Panc1 (cell line): ENCODE measurements at regions not wholly inside any gene's neighbourhood (a gene's known extent, or its start where the extent isn't known, plus 50 kb on each side); places are given as distances from the start of the nearest gene placed in this dataset.

ENCODE experiments used
- ATAC-seq: fragments of 200-7000 bp; cut with Tn5 transposase; 2 replicates; pipeline ENCODE4 v1.9.1; 2020; ENCODE audit warnings: mild to moderate bottlenecking, moderate library complexity
- BruUV-seq: library from RNA; stranded (reverse); fragments of 400-500 nt; replicated peaks from 2 replicates; lab custom pipeline; 2021; lab: Mats Ljungman, UMichigan
- CTCF ChIA-PET: fragments of 300-600 bp; sonication (Branson Sonifier 250); formaldehyde crosslinking; loops from one replicate; lab custom pipeline; 2022; ENCODE audit warnings: antibody characterized with exemption; lab: Charles Lee
- POLR2A ChIA-PET: fragments of 300-600 bp; sonication (Branson Sonifier 250); formaldehyde crosslinking; loops from one replicate; lab custom pipeline; 2022; ENCODE audit warnings: antibody characterized with exemption; lab: Charles Lee
- DNase-seq: peaks from one replicate; pipeline ENCODE4 v3.0.0-alpha.2; 2010; ENCODE audit warnings: low read depth, low spot score
- H3K27ac ChIP-seq: 2 replicates; pipeline ENCODE4 v1.5.1; 2011; ENCODE audit warnings: mild to moderate bottlenecking, low read length, inconsistent platforms
- H3K27me3 ChIP-seq: fragments of 200-500 bp; sonication (Bioruptor generic); 2 replicates; pipeline ENCODE4 v1.6.0; 2014; ENCODE audit warnings: low read length, inconsistent platforms; ENCODE audit not compliant: control insufficient read depth, insufficient read depth
- H3K36me3 ChIP-seq: fragments of 200-500 bp; sonication (Bioruptor generic); 2 replicates; pipeline ENCODE4 v1.5.1; 2014; ENCODE audit warnings: inconsistent platforms, mild to moderate bottlenecking, low read length, moderate library complexity; ENCODE audit not compliant: control insufficient read depth, insufficient read depth
- H3K4me1 ChIP-seq: 2 replicates; pipeline ENCODE4 v1.5.1; 2011; ENCODE audit warnings: inconsistent platforms, mild to moderate bottlenecking, low read length, moderate library complexity; ENCODE audit not compliant: control insufficient read depth, insufficient read depth
- H3K4me3 ChIP-seq, 2 experiments: 2 replicates each; pipeline ENCODE4 v1.5.1; 2011 to 2012; ENCODE audit warnings: low read depth in 2 of 2, low read length in 2 of 2, mild to moderate bottlenecking in 2 of 2, inconsistent platforms in 1 of 2, moderate library complexity in 1 of 2
- H3K9me3 ChIP-seq: fragments of 200-500 bp; sonication (Bioruptor generic); 2 replicates; pipeline ENCODE4 v1.5.1; 2014; ENCODE audit warnings: low read depth, mild to moderate bottlenecking, inconsistent platforms, low read length, moderate library complexity; ENCODE audit not compliant: control insufficient read depth, insufficient read depth
- CTCF ChIP-seq: fragments of 450-650 bp; IDR thresholded peaks from 2 replicates; pipeline ENCODE4 v1.5.1; 2017; ENCODE audit warnings: mild to moderate bottlenecking
- POLR2AphosphoS5 ChIP-seq: IDR thresholded peaks from 2 replicates; pipeline ENCODE4 v1.6.1; 2012; ENCODE audit warnings: mild to moderate bottlenecking, low read depth, low read length, moderate library complexity
- SIN3A ChIP-seq: IDR thresholded peaks from 2 replicates; pipeline ENCODE4 v1.6.1; 2012; ENCODE audit warnings: low read depth, mild to moderate bottlenecking, low read length, moderate library complexity, borderline replicate concordance; ENCODE audit not compliant: insufficient read depth
- TCF7L2 ChIP-seq: IDR thresholded peaks from 2 replicates; pipeline ENCODE4 v1.6.1; 2011; ENCODE audit warnings: mild to moderate bottlenecking, low read depth, low read length, inconsistent platforms
- in situ Hi-C: cut with HindIII; loops from 2 replicates; pipeline ENCODE4 v1.10.0; 2016; ENCODE audit warnings: low sequenced_read_pairs, low pct_unique_long_range_greater_than_20kb
- intact Hi-C: fragments of 100-400 bp; cut with micrococcal nuclease; formaldehyde crosslinking; loops from one replicate; pipeline ENCODE4 v1.10.0; 2022; ENCODE audit not compliant: unreplicated experiment
- TF ChIP-seq, protein P1 (sequence below), 2 experiments: IDR thresholded peaks; 2 replicates each; pipeline ENCODE4 v1.6.1; 2011 to 2012; ENCODE audit warnings: low read depth in 2 of 2, control low read depth in 1 of 2, low read length in 1 of 2, mild to moderate bottlenecking in 1 of 2, moderate library complexity in 1 of 2; ENCODE audit not compliant: insufficient read depth in 1 of 2

DNA sequence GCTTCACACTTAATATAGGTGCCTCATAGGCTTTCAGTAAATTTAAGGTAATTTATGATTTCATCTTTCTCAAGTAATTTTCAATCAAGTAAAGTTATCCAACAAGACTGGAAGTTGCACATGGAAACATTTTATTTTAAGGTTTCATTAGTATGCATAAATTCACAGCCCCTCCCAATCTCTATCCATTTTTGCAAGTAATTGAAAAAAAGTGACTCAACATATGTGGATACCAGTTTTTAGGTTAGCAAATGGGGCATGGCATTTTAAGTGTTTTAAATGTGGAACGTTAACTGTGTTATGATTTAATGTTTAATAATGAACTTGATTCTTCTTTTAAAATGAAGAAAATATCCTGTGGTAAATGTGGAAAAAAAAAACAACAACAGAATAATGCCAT is 532.8 kb downstream of the FOXG1 start:
- Histone ChIP-seq H3K4me3 (no peak overlapping the region), H3K36me3 (no peaks in the 10 kb centered on the region), H3K4me1 (no peaks in the 10 kb centered on the region), H3K9me3 (no peaks in the 10 kb centered on the region), H3K27me3 (no peaks in the 10 kb centered on the region), H3K27ac (no peak overlapping the region)
- CTCF ChIA-PET = no interaction called here
- in situ Hi-C loops = no loop called here
- no peak for DNase-seq
- POLR2A ChIA-PET = no interaction called here
- TF ChIP-seq SIN3A (no peak), POLR2AphosphoS5 (no peak), TCF7L2 (no peak), CTCF (no peak)
- TF ChIP-seq, protein P1, sequence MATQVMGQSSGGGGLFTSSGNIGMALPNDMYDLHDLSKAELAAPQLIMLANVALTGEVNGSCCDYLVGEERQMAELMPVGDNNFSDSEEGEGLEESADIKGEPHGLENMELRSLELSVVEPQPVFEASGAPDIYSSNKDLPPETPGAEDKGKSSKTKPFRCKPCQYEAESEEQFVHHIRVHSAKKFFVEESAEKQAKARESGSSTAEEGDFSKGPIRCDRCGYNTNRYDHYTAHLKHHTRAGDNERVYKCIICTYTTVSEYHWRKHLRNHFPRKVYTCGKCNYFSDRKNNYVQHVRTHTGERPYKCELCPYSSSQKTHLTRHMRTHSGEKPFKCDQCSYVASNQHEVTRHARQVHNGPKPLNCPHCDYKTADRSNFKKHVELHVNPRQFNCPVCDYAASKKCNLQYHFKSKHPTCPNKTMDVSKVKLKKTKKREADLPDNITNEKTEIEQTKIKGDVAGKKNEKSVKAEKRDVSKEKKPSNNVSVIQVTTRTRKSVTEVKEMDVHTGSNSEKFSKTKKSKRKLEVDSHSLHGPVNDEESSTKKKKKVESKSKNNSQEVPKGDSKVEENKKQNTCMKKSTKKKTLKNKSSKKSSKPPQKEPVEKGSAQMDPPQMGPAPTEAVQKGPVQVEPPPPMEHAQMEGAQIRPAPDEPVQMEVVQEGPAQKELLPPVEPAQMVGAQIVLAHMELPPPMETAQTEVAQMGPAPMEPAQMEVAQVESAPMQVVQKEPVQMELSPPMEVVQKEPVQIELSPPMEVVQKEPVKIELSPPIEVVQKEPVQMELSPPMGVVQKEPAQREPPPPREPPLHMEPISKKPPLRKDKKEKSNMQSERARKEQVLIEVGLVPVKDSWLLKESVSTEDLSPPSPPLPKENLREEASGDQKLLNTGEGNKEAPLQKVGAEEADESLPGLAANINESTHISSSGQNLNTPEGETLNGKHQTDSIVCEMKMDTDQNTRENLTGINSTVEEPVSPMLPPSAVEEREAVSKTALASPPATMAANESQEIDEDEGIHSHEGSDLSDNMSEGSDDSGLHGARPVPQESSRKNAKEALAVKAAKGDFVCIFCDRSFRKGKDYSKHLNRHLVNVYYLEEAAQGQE (IDR thresholded peaks at IDR 0.05; ENCODE audit: insufficient read depth in 1 of 2, low read depth in 2 of 2, low read length in 1 of 2) = no peak
- ATAC-seq = no peak
- no TSS peak for BruUV-seq
- intact Hi-C loops = no loop called here

- CTCF ChIA-PET = no interaction called here
- BruUV-seq = no TSS peak
- DNase-seq (no peak), ATAC-seq (no peak)
- intact Hi-C loops = no loop called here
- Histone ChIP-seq H3K4me3 (no peak overlapping the region), H3K27ac (no peak overlapping the region), H3K9me3 (no peaks in the 10 kb centered on the region), H3K4me1 (no peaks in the 10 kb centered on the region), H3K27me3 (no peaks in the 10 kb centered on the region), H3K36me3 (no peaks in the 10 kb centered on the region)
- in situ Hi-C loops = no loop called here
- POLR2A ChIA-PET = no interaction called here
- TF ChIP-seq SIN3A = no peak
- no peak for TF ChIP-seq TCF7L2
- TF ChIP-seq POLR2AphosphoS5 = no peak
These were observed 535.0 kb downstream of the FOXG1 start for GRCh38 chr14:29301571-29301970.

DNA sequence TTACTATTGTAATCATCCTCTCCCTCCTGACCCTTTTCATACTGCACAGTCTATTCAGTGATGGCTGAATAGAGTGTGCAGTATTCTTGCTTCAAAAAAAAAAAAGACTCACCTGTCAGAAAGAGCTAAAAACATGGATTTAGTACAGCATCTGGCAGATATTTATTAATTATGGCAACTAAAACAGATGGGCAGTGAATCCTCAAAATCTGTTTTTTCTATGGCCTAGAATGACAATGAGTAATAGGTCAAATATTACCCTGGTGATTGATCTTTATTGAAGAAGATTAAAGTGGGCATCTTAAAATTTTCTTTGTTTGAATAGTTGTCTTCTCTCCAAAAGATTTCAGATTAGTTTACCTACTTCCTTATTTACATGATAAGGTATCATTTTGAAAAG is 543.6 kb downstream of the FOXG1 start:
- BruUV-seq = no TSS peak
- POLR2A ChIA-PET = no interaction called here

More for the DNA sequence above, 543.6 kb downstream of the FOXG1 start:
- Histone ChIP-seq H3K4me1 (no peaks in the 10 kb centered on the region), H3K9me3 (no peaks in the 10 kb centered on the region), H3K27me3 (no peaks in the 10 kb centered on the region), H3K27ac (no peak overlapping the region), H3K4me3 (no peak overlapping the region), H3K36me3 (no peaks in the 10 kb centered on the region)
- DNase-seq = no peak
- TF ChIP-seq SIN3A = no peak
- no peak for TF ChIP-seq TCF7L2
- TF ChIP-seq, protein P1 (IDR thresholded peaks at IDR 0.05; ENCODE audit: insufficient read depth in 1 of 2, low read depth in 2 of 2, low read length in 1 of 2) = no peak
- no peak for TF ChIP-seq POLR2AphosphoS5
- no peak for TF ChIP-seq CTCF
- ATAC-seq = no peak
- intact Hi-C loops = no loop called here
- CTCF ChIA-PET = no interaction called here
- in situ Hi-C loops = no loop called here
